Neural cell (in vitro differentiated cells): ENCODE measurements at regions not wholly inside any gene's neighbourhood (a gene's known extent, or its start where the extent isn't known, plus 50 kb on each side); places are given as distances from the start of the nearest gene placed in this dataset.

Experiments used
- EP300 ChIP-seq: fragments of 450-650 bp; conservative IDR thresholded peaks from 2 replicates; pipeline ENCODE4 v1.6.1; 2014; ENCODE audit warnings: antibody characterized with exemption, mild to moderate bottlenecking, moderate library complexity; ENCODE audit not compliant: poor library complexity, severe bottlenecking
- POLR2AphosphoS5 ChIP-seq: IDR thresholded peaks from 2 replicates; pipeline ENCODE4 v1.6.1; 2012
- TF ChIP-seq, protein P1 (sequence below): fragments of 450-650 bp; IDR thresholded peaks from 2 replicates; pipeline ENCODE4 v1.5.1; 2014; ENCODE audit warnings: antibody characterized with exemption, mild to moderate bottlenecking, moderate library complexity; ENCODE audit not compliant: poor library complexity, severe bottlenecking

DNA sequence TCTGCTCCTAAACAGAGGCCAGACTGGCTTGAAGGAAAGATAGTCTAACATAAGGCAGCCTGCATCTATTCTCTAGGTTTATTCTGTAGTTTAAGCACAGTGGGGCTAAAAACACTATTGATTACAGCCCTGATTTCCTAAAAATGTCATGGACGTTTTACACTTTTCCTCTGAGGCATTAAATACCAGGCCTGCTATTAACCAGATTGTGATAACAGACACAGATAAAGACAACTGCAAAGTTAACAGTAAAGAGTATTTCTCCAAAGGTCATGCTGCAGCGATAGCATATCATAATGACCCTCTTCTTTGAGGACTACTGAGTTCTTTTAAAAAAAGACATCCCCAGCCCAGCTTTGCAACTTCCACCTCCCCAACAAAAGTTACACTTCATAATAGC, 59.6 kb upstream of the MON1B start:
- TF ChIP-seq, protein P1, sequence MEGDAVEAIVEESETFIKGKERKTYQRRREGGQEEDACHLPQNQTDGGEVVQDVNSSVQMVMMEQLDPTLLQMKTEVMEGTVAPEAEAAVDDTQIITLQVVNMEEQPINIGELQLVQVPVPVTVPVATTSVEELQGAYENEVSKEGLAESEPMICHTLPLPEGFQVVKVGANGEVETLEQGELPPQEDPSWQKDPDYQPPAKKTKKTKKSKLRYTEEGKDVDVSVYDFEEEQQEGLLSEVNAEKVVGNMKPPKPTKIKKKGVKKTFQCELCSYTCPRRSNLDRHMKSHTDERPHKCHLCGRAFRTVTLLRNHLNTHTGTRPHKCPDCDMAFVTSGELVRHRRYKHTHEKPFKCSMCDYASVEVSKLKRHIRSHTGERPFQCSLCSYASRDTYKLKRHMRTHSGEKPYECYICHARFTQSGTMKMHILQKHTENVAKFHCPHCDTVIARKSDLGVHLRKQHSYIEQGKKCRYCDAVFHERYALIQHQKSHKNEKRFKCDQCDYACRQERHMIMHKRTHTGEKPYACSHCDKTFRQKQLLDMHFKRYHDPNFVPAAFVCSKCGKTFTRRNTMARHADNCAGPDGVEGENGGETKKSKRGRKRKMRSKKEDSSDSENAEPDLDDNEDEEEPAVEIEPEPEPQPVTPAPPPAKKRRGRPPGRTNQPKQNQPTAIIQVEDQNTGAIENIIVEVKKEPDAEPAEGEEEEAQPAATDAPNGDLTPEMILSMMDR: no peak
- TF ChIP-seq POLR2AphosphoS5 (no peak), EP300 (no peak)
